IMR-90 (cell line): ENCODE measurements at regions not wholly inside any gene's neighbourhood (a gene's known extent, or its start where the extent isn't known, plus 50 kb on each side); places are given as distances from the start of the nearest gene placed in this dataset.

ENCODE experiments used
- ATAC-seq: fragments of 200-7000 bp; cut with Tn5 transposase; 2 replicates; pipeline ENCODE4 v1.9.1; 2020; ENCODE audit warnings: low read depth, mild to moderate bottlenecking, moderate library complexity
- BruUV-seq: library from RNA; stranded (reverse); fragments of 400-500 nt; replicated peaks from 2 replicates; lab custom pipeline; 2021; lab: Mats Ljungman, UMichigan
- CTCF ChIA-PET: fragments of 300-600 bp; formaldehyde crosslinking; extraction: SDS; loops from one replicate; lab custom pipeline; 2021; ENCODE audit warnings: antibody characterized with exemption; lab: Yijun Ruan, JAX
- POLR2A ChIA-PET: fragments of 300-600 bp; sonication (Branson Sonifier 250); formaldehyde crosslinking; loops from one replicate; lab custom pipeline; 2022; ENCODE audit warnings: antibody characterized with exemption; ENCODE audit not compliant: unreplicated experiment; lab: Charles Lee
- DNase-seq: peaks from one replicate; pipeline ENCODE4 v3.0.0; 2013
- H2AFZ ChIP-seq: replicated peaks from 2 replicates; pipeline ENCODE3; 2013; ENCODE audit warnings: low read length, mild to moderate bottlenecking; ENCODE audit not compliant: poor library complexity
- H2AK5ac ChIP-seq: 2 replicates; pipeline ENCODE4 v1.6.1; 2013; ENCODE audit warnings: low read depth, low read length, inconsistent platforms
- H2AK9ac ChIP-seq: replicated peaks from 2 replicates; pipeline ENCODE3; 2013; ENCODE audit warnings: mild to moderate bottlenecking, low read depth, low read length, moderate library complexity; ENCODE audit not compliant: poor library complexity
- H2BK120ac ChIP-seq: 2 replicates; pipeline ENCODE4 v1.6.1; 2013; ENCODE audit warnings: low read depth, low read length, inconsistent platforms
- H2BK15ac ChIP-seq: 3 replicates; pipeline ENCODE4 v1.6.1; 2013; ENCODE audit warnings: low read depth, low read length, inconsistent platforms
- H2BK20ac ChIP-seq: 2 replicates; pipeline ENCODE4 v1.6.1; 2013; ENCODE audit warnings: low read depth, mild to moderate bottlenecking, inconsistent platforms, low read length, moderate library complexity
- H2BK5ac ChIP-seq: 2 replicates; pipeline ENCODE4 v1.6.1; 2013; ENCODE audit warnings: mild to moderate bottlenecking, low read depth, low read length, inconsistent platforms; ENCODE audit not compliant: poor library complexity, severe bottlenecking
- H3K14ac ChIP-seq: replicated peaks from 2 replicates; pipeline ENCODE4 v1.6.1; 2013; ENCODE audit warnings: low read depth, low read length, inconsistent platforms
- H3K18ac ChIP-seq: 2 replicates; pipeline ENCODE4 v1.6.1; 2013; ENCODE audit warnings: low read depth, low read length, control low read depth
- H3K23ac ChIP-seq: 2 replicates; pipeline ENCODE4 v1.6.1; 2013; ENCODE audit warnings: low read depth, low read length, inconsistent platforms
- H3K27ac ChIP-seq: 2 replicates; pipeline ENCODE4 v1.5.1; 2013; ENCODE audit warnings: mild to moderate bottlenecking, control low read depth, low read length; ENCODE audit not compliant: insufficient read depth
- H3K27me3 ChIP-seq: 2 replicates; pipeline ENCODE4 v1.6.1; 2013; ENCODE audit warnings: low read length; ENCODE audit not compliant: control insufficient read depth, insufficient read depth
- H3K36me3 ChIP-seq: 2 replicates; pipeline ENCODE4 v1.6.1; 2013; ENCODE audit warnings: low read length, mixed read lengths; ENCODE audit not compliant: control insufficient read depth, insufficient read depth
- H3K4ac ChIP-seq: 2 replicates; pipeline ENCODE4 v1.6.1; 2013; ENCODE audit warnings: low read depth, low read length, inconsistent platforms
- H3K4me1 ChIP-seq: 2 replicates; pipeline ENCODE4 v1.6.1; 2013; ENCODE audit warnings: low read length, mixed read lengths; ENCODE audit not compliant: control insufficient read depth, insufficient read depth
- H3K4me2 ChIP-seq: 2 replicates; pipeline ENCODE4 v1.6.1; 2013; ENCODE audit warnings: low read depth, mild to moderate bottlenecking, control low read depth, low read length, moderate library complexity
- H3K4me3 ChIP-seq: 2 replicates; pipeline ENCODE4 v1.5.1; 2013; ENCODE audit warnings: low read depth, mild to moderate bottlenecking, control low read depth, low read length, moderate library complexity; ENCODE audit not compliant: insufficient read depth
- H3K56ac ChIP-seq: 2 replicates; pipeline ENCODE4 v1.6.1; 2013; ENCODE audit warnings: low read length, inconsistent platforms; ENCODE audit not compliant: insufficient read depth; ENCODE audit errors: extremely low read depth
- H3K79me1 ChIP-seq, 2 experiments: 2 replicates each; pipeline ENCODE4 v1.6.1; 2013; ENCODE audit warnings: low read length in 2 of 2, inconsistent platforms in 1 of 2, low read depth in 1 of 2
- H3K9ac ChIP-seq: 2 replicates; pipeline ENCODE4 v1.6.1; 2013; ENCODE audit warnings: low read depth, low read length, control low read depth
- H3K9me1 ChIP-seq: 2 replicates; pipeline ENCODE4 v1.6.1; 2013; ENCODE audit warnings: low read length, inconsistent platforms; ENCODE audit not compliant: insufficient read depth
- H3K9me3 ChIP-seq: 2 replicates; pipeline ENCODE4 v1.6.1; 2013; ENCODE audit warnings: low read length; ENCODE audit not compliant: control insufficient read depth, insufficient read depth
- H4K20me1 ChIP-seq: 2 replicates; pipeline ENCODE4 v1.6.1; 2013; ENCODE audit warnings: low read length, inconsistent platforms; ENCODE audit not compliant: insufficient read depth
- H4K5ac ChIP-seq: 2 replicates; pipeline ENCODE4 v1.6.1; 2013; ENCODE audit warnings: mild to moderate bottlenecking, low read depth, low read length, control low read depth
- H4K8ac ChIP-seq, 2 experiments: 2 replicates each; pipeline ENCODE4 v1.6.1; 2013; ENCODE audit warnings: low read depth in 2 of 2, low read length in 2 of 2, control low read depth in 1 of 2, inconsistent platforms in 1 of 2
- H4K91ac ChIP-seq: 2 replicates; pipeline ENCODE4 v1.6.1; 2013; ENCODE audit warnings: low read depth, low read length, inconsistent platforms; ENCODE audit not compliant: insufficient read depth
- FOS ChIP-seq: fragments of 150-350 bp; IDR thresholded peaks from 2 replicates; pipeline ENCODE4 v1.6.1; 2016; ENCODE audit warnings: low read depth, low read length
- MAFK ChIP-seq: IDR thresholded peaks from 2 replicates; pipeline ENCODE4 v1.6.1; 2012; ENCODE audit warnings: low read depth, low read length, improper control_type of control experiment
- MAZ ChIP-seq: IDR thresholded peaks from 2 replicates; pipeline ENCODE4 v1.6.1; 2012; ENCODE audit warnings: low read depth, mild to moderate bottlenecking, low read length, improper control_type of control experiment, moderate library complexity, borderline replicate concordance
- MXI1 ChIP-seq: IDR thresholded peaks from 2 replicates; pipeline ENCODE4 v1.6.1; 2012; ENCODE audit warnings: low read depth, mild to moderate bottlenecking, low read length, moderate library complexity, borderline replicate concordance
- NFE2L2 ChIP-seq: fragments of 150-350 bp; IDR thresholded peaks from 2 replicates; pipeline ENCODE4 v1.6.1; 2016; ENCODE audit warnings: low read depth, mild to moderate bottlenecking, low read length
- SMC3 ChIP-seq: fragments of 150-350 bp; IDR thresholded peaks from 2 replicates; pipeline ENCODE4 v1.6.1; 2016; ENCODE audit warnings: low read depth, mild to moderate bottlenecking, antibody characterized with exemption, low read length, moderate library complexity
- WGBS, 2 experiments: methylation state at CpG; one replicate each; pipeline versions ENCODE4 v1.1.5 to v1.1.7; 2013; ENCODE audit warnings: missing lambda C conversion rate in 2 of 2; ENCODE audit not compliant: insufficient read length in 1 of 2; ENCODE audit errors: extremely low coverage in 2 of 2; 5-methylcytosine and 5-hydroxymethylcytosine counted together
- dilution Hi-C: fragments of 300-500 bp; cut with HindIII; formaldehyde crosslinking; loops from one replicate; pipeline ENCODE4 v1.14.3; 2018; ENCODE audit warnings: low sequenced_read_pairs; ENCODE audit not compliant: unreplicated experiment
- in situ Hi-C: fragments of 300-500 bp; cut with MboI; formaldehyde crosslinking; loops from 3 replicates; pipeline ENCODE4 v1.14.3; 2019; ENCODE audit warnings: low sequenced_read_pairs, inconsistent platforms, mixed read lengths
- intact Hi-C: fragments of 100-400 bp; cut with micrococcal nuclease; formaldehyde crosslinking; loops from 2 replicates; pipeline ENCODE4 v1.10.0; 2022

DNA sequence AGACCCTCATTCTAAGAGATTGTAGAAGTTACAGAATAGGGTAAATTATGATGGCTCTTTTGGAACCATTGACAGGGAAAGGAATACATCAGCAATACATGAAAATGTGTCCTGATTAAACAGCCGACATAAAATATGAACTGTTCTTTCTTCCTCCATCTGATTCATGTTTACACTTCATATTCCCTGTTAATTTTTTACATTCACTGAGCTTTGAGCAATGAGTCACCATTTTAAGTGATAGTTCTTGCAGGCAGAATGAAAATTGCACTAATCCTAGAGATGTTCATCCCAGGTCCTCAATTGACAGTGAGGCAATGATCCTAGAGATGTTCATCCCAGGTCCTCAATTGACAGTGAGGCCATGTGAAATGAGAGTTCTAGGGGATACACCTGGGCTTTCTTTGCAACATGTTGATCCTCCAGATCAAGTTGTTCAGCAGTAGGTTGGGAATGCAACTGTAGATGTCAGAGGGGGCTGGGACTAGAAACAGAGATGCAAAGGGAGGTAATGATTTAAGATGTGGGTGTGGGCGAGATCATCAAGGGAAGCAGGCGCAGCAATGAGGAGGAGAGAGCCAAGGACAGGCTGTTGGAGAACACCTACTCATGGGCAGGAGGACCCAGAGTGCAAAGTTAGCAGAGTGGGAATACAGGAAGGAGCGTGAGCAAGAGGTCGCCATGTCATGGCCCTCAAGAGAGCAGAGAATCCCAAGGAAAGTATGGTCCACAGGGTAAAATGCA is 138.7 kb downstream of the ZNF365 start:
- no peak for DNase-seq
- Histone ChIP-seq H4K20me1 (no peaks in the 10 kb centered on the region), H3K4me3 (no peak overlapping the region), H2BK20ac (no peak overlapping the region), H3K23ac (no peak overlapping the region), H4K5ac (no peak overlapping the region), H4K91ac (no peak overlapping the region), H3K27me3 (peaks cover 26% of the 10 kb centered on the region), H2AK9ac (no peak overlapping the region), H3K14ac (no peak overlapping the region), H2BK5ac (no peak overlapping the region), H3K18ac (no peak overlapping the region), H3K9ac (no peak overlapping the region), H3K9me3 (no peaks in the 10 kb centered on the region), H3K4me1 (no peaks in the 10 kb centered on the region), H3K4me2 (no peak overlapping the region), H3K79me1 (no peaks in the 10 kb centered on the region), H2AFZ (no peak overlapping the region), H3K56ac (no peak overlapping the region), H2BK120ac (no peak overlapping the region), H3K36me3 (no peaks in the 10 kb centered on the region), H3K4ac (no peak overlapping the region), H3K27ac (no peak overlapping the region), H2AK5ac (no peak overlapping the region), H2BK15ac (no peak overlapping the region), H4K8ac (no peak overlapping the region), H3K9me1 (no peaks in the 10 kb centered on the region; the same call in 1 of the 2 replicates)
- 91% methylated on average over 4 of the region's 5 CpGs; no CpG with 5 or more reads in 1 of the 2 experiments for WGBS, 2 experiments
- peak; percentile 40; the same call in 1 of the 2 replicates for ATAC-seq
- intact Hi-C loops: no loop called here
- dilution Hi-C loops: no loop called here
- CTCF ChIA-PET: interaction anchor here (0.6 kb wide), 1 partner anchor 414 kb away, joined by 3 read pairs; no protein-coding TSS in a partner anchor
- TF ChIP-seq MXI1 (no peak), NFE2L2 (no peak), MAZ (no peak), MAFK (no peak), FOS (no peak), SMC3 (no peak)
- POLR2A ChIA-PET: no interaction called here
- no TSS peak for BruUV-seq
- in situ Hi-C loops: no loop called here
